ENCODE measurements at regions not wholly inside any gene's neighbourhood (a gene's known extent, or its start where the extent isn't known, plus 50 kb on each side); places are given as distances from the start of the nearest gene placed in this dataset.

- POLR2A ChIA-PET (ENCODE audit: unreplicated experiment): no interaction called here
- WGBS, 2 experiments (ENCODE audit: extremely low coverage in 2 of 2, insufficient read length in 1 of 2): no CpG with 5 or more reads among the region's 4 CpGs
Observed at GRCh38 chr2:163888591-163888990, 152.8 kb upstream of the FIGN start.

More at GRCh38 chr2:163888591-163888990, 152.8 kb upstream of the FIGN start:
- dilution Hi-C loops (cut with HindIII; ENCODE audit: low sequenced_read_pairs, unreplicated experiment): no loop called here
- H4K5ac ChIP-seq (ENCODE audit: low read depth, low read length): no peak overlapping the region
- no peak overlapping the region for H2BK120ac ChIP-seq (ENCODE audit: low read depth, low read length)
- no peak overlapping the region for H3K56ac ChIP-seq (ENCODE audit: extremely low read depth, insufficient read depth, low read length)
- no peaks in the 10 kb centered on the region for H3K4me1 ChIP-seq (ENCODE audit: control insufficient read depth, insufficient read depth, low read length)
- H2AFZ ChIP-seq (replicated peaks; ENCODE audit: low read length, poor library complexity): no peak overlapping the region
- H4K8ac ChIP-seq (ENCODE audit: low read depth in 2 of 2, low read length in 2 of 2): no peak overlapping the region
- no peak overlapping the region for H2BK15ac ChIP-seq (ENCODE audit: low read depth, low read length)
- CTCF ChIA-PET: interaction anchor here (2.0 kb wide), 1 partner anchor 9 kb away, joined by 7 read pairs; no protein-coding TSS in a partner anchor
- H2AK5ac ChIP-seq (ENCODE audit: low read depth, low read length): no peak overlapping the region
- no peak for DNase-seq
- no peak overlapping the region for H2AK9ac ChIP-seq (replicated peaks; ENCODE audit: low read depth, low read length, poor library complexity)
- H3K9me3 ChIP-seq (ENCODE audit: control insufficient read depth, insufficient read depth, low read length): peaks cover 2% of the 10 kb centered on the region; the same call in 1 of the 2 replicates
- no peak overlapping the region for H3K18ac ChIP-seq (ENCODE audit: low read depth, low read length)
- no peaks in the 10 kb centered on the region for H3K79me1 ChIP-seq (ENCODE audit: low read depth in 1 of 2, low read length in 2 of 2)
- no peak overlapping the region for H2BK20ac ChIP-seq (ENCODE audit: low read depth, low read length)
- no peak overlapping the region for H3K4ac ChIP-seq (ENCODE audit: low read depth, low read length)
- in situ Hi-C loops (cut with MboI; ENCODE audit: low sequenced_read_pairs): no loop called here
- no peak overlapping the region for H2BK5ac ChIP-seq (ENCODE audit: low read depth, low read length, poor library complexity, severe bottlenecking)
- no peaks in the 10 kb centered on the region for H4K20me1 ChIP-seq (ENCODE audit: insufficient read depth, low read length)
- H3K36me3 ChIP-seq (ENCODE audit: control insufficient read depth, insufficient read depth, low read length): no peaks in the 10 kb centered on the region
- H3K23ac ChIP-seq (ENCODE audit: low read depth, low read length): no peak overlapping the region
- no peaks in the 10 kb centered on the region for H3K27me3 ChIP-seq (ENCODE audit: control insufficient read depth, insufficient read depth, low read length)
- no peak overlapping the region for H4K91ac ChIP-seq (ENCODE audit: insufficient read depth, low read depth, low read length)
- no peak overlapping the region for H3K4me2 ChIP-seq (ENCODE audit: low read depth, low read length)
- TF ChIP-seq CHD1 (IDR thresholded peaks at IDR 0.05; ENCODE audit: low read depth, low read length) (no peak), CEBPB (IDR thresholded peaks at IDR 0.05; ENCODE audit: low read depth, low read length) (no peak), MXI1 (IDR thresholded peaks at IDR 0.05; ENCODE audit: borderline replicate concordance, low read depth, low read length) (no peak), FOS (IDR thresholded peaks at IDR 0.05; ENCODE audit: low read depth, low read length) (no peak), USF2 (IDR thresholded peaks at IDR 0.05; ENCODE audit: low read depth, low read length) (no peak), BHLHE40 (IDR thresholded peaks at IDR 0.05; ENCODE audit: low read depth, low read length) (no peak), MAZ (IDR thresholded peaks at IDR 0.05; ENCODE audit: borderline replicate concordance, low read depth, low read length) (no peak), RCOR1 (IDR thresholded peaks at IDR 0.05; ENCODE audit: insufficient replicate concordance, low read length) (no peak), CTCF (conservative IDR thresholded peaks at IDR 0.05; ENCODE audit: low read depth, low read length) (no peak), POLR2A (IDR thresholded peaks at IDR 0.05; ENCODE audit: low read depth, low read length) (no peak), RAD21 (IDR thresholded peaks at IDR 0.05; ENCODE audit: low read length) (no peak), MAFK (IDR thresholded peaks at IDR 0.05; ENCODE audit: low read depth, low read length) (no peak), RFX5 (IDR thresholded peaks at IDR 0.05; ENCODE audit: low read depth, low read length) (no peak)
- no peak overlapping the region for H3K4me3 ChIP-seq (ENCODE audit: insufficient read depth, low read depth, low read length)
- intact Hi-C loops (cut with micrococcal nuclease): no loop called here
- no peaks in the 10 kb centered on the region for H3K9me1 ChIP-seq (ENCODE audit: insufficient read depth, low read length)
- no peak overlapping the region for H3K27ac ChIP-seq (ENCODE audit: insufficient read depth, low read length)
- no peak overlapping the region for H3K14ac ChIP-seq (replicated peaks; ENCODE audit: low read depth, low read length)
- ATAC-seq (ENCODE audit: low read depth): no peak
- no TSS peak for BruUV-seq (replicated peaks)
- no peak overlapping the region for H3K9ac ChIP-seq (ENCODE audit: low read depth, low read length)

Measured in IMR-90 (cell line).